ENCODE measurements at regions not wholly inside any gene's neighbourhood (a gene's known extent, or its start where the extent isn't known, plus 50 kb on each side); places are given as distances from the start of the nearest gene placed in this dataset.

DNA sequence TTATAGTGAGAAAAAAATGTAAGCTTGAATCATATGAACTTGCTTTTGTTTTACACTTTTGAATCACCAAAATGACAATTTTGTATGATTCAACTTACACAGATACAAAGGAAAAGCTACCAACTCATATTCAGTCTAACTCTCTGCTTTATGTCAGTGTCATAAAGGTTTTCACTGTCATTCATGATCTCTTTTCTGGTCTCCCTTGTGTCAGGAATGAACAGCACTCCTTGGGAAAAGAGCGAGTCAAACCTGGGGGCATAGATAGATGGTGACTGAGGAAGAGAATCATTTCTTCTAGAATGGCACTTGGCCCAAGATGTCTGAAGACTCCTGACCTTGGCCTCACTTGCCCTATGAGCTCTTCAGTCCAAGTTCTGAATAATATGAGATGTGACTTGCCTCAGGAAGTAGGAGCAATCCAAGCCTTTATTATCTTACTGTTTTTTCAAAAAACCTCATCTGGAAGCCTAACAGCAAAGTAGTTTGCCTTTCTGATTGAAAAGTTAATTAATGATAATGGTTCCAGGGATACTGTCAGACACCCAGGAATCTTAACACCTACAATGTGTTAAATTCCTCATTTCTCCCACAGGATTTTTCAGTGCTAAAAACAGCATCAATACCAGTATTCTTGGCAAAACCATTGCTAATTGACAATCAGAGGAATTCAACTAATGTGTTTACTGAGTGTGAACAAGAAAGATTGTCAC, 270.0 kb upstream of the HSF2 start:
- FAIRE-seq = no peak
- no peak for DNase-seq (ENCODE audit: insufficient read length)
- TF ChIP-seq TAF1 (IDR thresholded peaks at IDR 0.05; ENCODE audit: borderline replicate concordance, low read depth, low read length) (no peak), POLR2AphosphoS5 (IDR thresholded peaks at IDR 0.05; ENCODE audit: low read depth, low read length) (no peak), POLR2A (IDR thresholded peaks at IDR 0.05; ENCODE audit: low read depth, low read length) (no peak)

DNA sequence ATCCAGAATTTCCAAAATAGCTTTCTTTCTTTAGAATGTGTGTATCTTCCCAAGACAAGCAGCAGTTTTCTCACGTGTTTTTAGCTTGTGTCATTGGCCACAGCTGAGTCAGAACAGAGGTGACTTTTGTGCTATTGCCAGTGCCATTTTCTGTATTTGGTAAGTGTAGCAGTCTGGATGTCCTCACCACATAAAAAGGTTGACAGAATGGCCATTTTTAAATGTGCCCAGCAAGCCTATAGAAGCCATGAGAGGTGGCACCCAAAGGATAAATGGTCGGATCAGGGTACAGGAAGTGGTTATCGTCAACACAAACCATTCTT, 269.5 kb upstream of the HSF2 start:
- TF ChIP-seq POLR2A (IDR thresholded peaks at IDR 0.05; ENCODE audit: low read depth, low read length) = no peak
- TF ChIP-seq POLR2AphosphoS5 (IDR thresholded peaks at IDR 0.05; ENCODE audit: low read depth, low read length) = no peak
- TF ChIP-seq TAF1 (IDR thresholded peaks at IDR 0.05; ENCODE audit: borderline replicate concordance, low read depth, low read length) = no peak
- FAIRE-seq (no peak), DNase-seq (ENCODE audit: insufficient read length) (no peak)

DNA sequence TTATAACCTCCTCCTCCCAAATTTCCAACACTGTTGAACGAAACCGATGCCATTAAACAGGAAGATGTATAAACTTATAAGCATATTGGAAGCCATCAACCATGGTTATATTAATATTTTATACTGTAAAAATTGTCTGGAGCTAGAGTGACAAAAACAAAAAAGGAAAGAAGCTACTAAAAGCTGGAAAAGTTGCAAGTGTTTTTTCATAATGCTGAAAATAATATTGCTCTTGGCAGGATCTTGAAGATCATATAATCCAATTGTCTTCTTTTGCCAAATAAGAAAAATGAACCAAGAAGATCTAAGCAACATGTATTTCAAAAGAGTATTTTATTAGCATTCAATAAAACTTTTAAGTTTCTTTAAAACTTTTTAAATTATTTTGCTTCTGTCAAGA, 268.9 kb upstream of the HSF2 start:
- TF ChIP-seq POLR2AphosphoS5 (IDR thresholded peaks at IDR 0.05; ENCODE audit: low read depth, low read length) (no peak), TAF1 (IDR thresholded peaks at IDR 0.05; ENCODE audit: borderline replicate concordance, low read depth, low read length) (no peak), POLR2A (IDR thresholded peaks at IDR 0.05; ENCODE audit: low read depth, low read length) (no peak)
- FAIRE-seq (no peak), DNase-seq (ENCODE audit: insufficient read length) (no peak)

DNA sequence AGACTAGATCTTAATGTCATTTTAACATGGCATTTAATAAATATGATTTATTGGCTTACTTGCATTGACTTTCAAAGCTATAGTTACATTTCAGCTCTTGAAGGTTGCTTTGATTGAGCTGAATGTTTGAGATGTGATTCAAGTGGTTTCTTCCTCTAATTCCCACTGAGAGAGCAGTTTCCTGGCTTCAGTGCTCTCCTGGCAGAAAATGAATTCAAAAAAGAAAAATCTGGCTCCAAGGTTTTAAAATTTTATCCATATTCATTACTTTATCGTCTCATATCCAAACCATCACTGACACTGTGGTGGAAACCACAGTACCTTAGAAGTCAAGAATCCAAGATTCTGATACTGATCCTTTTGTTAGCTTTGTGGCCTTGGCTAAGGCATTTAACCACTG, 263.1 kb upstream of the HSF2 start:
- DNase-seq (ENCODE audit: insufficient read length) (no peak), FAIRE-seq (no peak)
- no peak for TF ChIP-seq POLR2A (IDR thresholded peaks at IDR 0.05; ENCODE audit: low read depth, low read length)
- no peak for TF ChIP-seq POLR2AphosphoS5 (IDR thresholded peaks at IDR 0.05; ENCODE audit: low read depth, low read length)
- TF ChIP-seq TAF1 (IDR thresholded peaks at IDR 0.05; ENCODE audit: borderline replicate concordance, low read depth, low read length) = no peak

DNA sequence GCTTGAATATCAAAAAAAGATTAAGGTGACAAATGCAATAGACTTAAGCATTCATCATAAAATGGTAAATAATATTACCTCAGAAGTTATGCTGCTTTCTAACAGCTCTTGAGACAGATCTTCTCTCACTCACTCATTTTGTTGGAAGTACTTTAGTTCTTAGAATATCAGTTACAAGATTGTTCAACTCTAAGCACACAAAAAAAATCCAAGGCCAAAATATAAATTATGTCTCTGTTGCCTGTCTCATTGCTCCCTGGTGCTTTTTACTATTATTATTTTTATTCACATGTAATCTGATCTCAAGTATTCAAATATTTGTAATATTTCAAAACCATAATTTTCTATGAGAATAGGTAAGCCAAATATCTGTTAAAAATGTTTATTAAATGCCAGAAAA, 259.4 kb upstream of the HSF2 start:
- DNase-seq (ENCODE audit: insufficient read length) (no peak), FAIRE-seq (no peak)
- no peak for TF ChIP-seq POLR2AphosphoS5 (IDR thresholded peaks at IDR 0.05; ENCODE audit: low read depth, low read length)
- TF ChIP-seq POLR2A (IDR thresholded peaks at IDR 0.05; ENCODE audit: low read depth, low read length) = no peak
- TF ChIP-seq TAF1 (IDR thresholded peaks at IDR 0.05; ENCODE audit: borderline replicate concordance, low read depth, low read length) = no peak

DNA sequence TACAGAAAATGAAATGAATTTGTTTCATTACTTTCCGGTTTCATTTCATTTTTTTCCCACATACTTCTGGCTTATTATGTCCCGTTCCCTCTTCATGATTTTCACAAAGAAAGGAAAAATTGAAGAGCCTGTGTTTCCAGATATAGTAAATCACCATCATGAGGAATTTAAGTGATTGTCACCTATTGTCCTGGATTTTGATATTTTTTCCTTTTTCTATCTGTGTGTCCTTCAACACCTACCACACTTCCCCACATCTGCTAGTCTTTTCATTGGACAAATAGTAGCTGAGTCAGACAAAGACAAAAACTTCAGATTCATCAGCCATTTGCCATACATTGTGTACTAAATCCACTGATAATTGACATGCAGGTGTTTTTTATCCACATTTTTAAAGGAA, 258.2 kb upstream of the HSF2 start:
- TF ChIP-seq TAF1 (IDR thresholded peaks at IDR 0.05; ENCODE audit: borderline replicate concordance, low read depth, low read length) = no peak
- TF ChIP-seq POLR2AphosphoS5 (IDR thresholded peaks at IDR 0.05; ENCODE audit: low read depth, low read length) = no peak
- TF ChIP-seq POLR2A (IDR thresholded peaks at IDR 0.05; ENCODE audit: low read depth, low read length) = no peak
- no peak for FAIRE-seq
- no peak for DNase-seq (ENCODE audit: insufficient read length)

DNA sequence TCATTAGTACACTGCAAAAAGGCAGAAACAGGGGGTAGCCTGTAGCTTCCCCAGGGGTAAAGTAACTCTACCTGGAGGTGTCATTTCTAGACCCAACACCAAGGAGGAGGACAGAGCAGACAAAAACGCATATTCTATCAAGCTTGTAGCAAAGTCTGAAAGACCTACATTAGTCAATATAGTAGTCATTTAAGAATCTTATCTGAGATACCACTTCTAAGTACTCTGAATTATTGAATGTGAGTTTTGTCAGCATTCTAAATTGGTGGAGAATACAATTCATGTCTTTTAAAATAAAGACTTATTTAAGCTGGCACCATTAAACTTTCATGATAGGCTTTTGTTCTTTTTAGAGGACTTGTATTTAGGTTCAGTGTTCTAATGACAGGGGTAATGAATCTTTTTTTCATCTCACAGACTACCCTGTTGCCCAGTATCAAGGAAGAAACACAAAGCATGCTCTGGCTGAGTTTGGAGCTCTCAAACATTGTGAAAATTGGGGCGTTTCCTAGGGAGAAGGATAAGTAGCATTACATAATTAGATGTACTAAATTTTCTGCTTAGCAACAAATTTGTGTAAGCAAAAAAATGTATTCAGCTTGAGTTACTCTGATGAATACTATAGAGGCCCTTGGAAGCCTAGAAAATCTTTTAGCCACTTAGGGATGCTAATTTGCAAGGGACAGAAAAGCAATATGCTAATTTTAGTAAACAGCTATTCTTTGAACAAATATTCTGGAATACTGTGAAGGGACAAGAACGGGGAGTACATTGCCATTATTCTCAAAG, 255.4 kb upstream of the HSF2 start:
- no peak for FAIRE-seq
- DNase-seq (ENCODE audit: insufficient read length) = no peak
- TF ChIP-seq POLR2AphosphoS5 (IDR thresholded peaks at IDR 0.05; ENCODE audit: low read depth, low read length) (no peak), TAF1 (IDR thresholded peaks at IDR 0.05; ENCODE audit: borderline replicate concordance, low read depth, low read length) (no peak), POLR2A (IDR thresholded peaks at IDR 0.05; ENCODE audit: low read depth, low read length) (no peak)

DNA sequence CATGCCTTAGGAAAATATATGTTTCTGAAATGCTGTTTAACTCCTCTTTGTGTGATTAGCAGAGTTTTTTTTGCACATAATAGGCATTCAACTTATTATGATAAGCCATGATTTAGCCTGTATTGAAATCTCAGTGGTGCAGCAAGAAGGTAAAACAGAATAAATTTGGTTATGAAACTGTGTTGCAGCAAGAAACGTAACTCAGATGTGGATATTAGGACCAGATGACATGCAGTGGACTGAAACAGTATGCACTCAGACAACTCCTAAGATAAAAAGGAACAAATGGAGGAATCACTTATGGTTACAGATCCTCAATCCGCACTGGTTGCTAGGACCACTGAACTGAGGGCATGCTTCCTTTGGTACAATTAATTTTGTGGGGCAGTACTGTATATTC, 254.2 kb upstream of the HSF2 start:
- DNase-seq (ENCODE audit: insufficient read length) (no peak), FAIRE-seq (no peak)
- TF ChIP-seq POLR2AphosphoS5 (IDR thresholded peaks at IDR 0.05; ENCODE audit: low read depth, low read length) = no peak
- TF ChIP-seq TAF1 (IDR thresholded peaks at IDR 0.05; ENCODE audit: borderline replicate concordance, low read depth, low read length) = no peak
- no peak for TF ChIP-seq POLR2A (IDR thresholded peaks at IDR 0.05; ENCODE audit: low read depth, low read length)

DNA sequence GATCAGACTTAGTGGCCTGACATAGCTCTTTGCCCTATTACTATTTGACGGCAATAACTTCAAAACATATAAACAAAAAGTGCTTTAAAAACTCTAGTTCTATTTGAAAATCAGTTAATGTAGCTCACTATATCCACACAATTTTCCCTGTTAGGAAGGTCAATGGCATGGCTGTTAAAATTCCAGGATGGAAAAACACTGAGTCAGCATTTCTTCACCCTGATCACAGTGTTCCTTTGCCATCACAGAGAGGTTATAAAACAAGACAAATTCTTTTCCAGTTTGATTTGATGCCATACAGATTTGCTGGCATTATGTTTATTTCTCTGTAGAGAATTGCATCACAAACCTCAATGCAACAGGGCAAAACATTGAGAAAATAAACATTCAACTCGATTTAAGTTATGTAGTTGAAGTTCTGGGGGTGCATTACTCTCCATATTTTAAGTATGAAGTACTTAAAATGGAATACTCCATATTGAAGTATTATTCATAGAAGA, 253.7 kb upstream of the HSF2 start:
- no peak for DNase-seq (ENCODE audit: insufficient read length)
- TF ChIP-seq TAF1 (IDR thresholded peaks at IDR 0.05; ENCODE audit: borderline replicate concordance, low read depth, low read length) = no peak
- TF ChIP-seq POLR2AphosphoS5 (IDR thresholded peaks at IDR 0.05; ENCODE audit: low read depth, low read length) = no peak
- TF ChIP-seq POLR2A (IDR thresholded peaks at IDR 0.05; ENCODE audit: low read depth, low read length) = no peak
- FAIRE-seq = no peak

DNA sequence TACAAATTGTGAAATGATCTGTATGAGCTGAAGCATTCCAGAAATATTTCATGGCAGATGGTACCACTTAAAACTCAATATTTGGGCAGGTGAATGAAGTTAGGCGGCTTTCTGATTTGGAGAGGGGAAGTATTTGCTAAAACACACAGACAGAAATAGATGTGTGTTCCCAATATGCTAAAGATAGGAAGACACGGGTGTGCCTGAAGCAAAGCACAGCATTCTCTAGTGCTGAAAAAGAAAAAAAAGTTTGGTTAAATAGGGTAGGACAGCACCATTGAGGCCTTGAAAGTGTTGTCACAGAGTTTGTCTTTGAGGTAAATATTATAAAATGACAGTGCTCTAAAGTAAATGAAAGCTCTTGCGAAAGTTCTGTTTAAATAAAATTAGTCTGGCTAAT, 252.2 kb upstream of the HSF2 start:
- DNase-seq (ENCODE audit: insufficient read length) (no peak), FAIRE-seq (no peak)
- no peak for TF ChIP-seq POLR2AphosphoS5 (IDR thresholded peaks at IDR 0.05; ENCODE audit: low read depth, low read length)
- no peak for TF ChIP-seq POLR2A (IDR thresholded peaks at IDR 0.05; ENCODE audit: low read depth, low read length)
- TF ChIP-seq TAF1 (IDR thresholded peaks at IDR 0.05; ENCODE audit: borderline replicate concordance, low read depth, low read length) = no peak

DNA sequence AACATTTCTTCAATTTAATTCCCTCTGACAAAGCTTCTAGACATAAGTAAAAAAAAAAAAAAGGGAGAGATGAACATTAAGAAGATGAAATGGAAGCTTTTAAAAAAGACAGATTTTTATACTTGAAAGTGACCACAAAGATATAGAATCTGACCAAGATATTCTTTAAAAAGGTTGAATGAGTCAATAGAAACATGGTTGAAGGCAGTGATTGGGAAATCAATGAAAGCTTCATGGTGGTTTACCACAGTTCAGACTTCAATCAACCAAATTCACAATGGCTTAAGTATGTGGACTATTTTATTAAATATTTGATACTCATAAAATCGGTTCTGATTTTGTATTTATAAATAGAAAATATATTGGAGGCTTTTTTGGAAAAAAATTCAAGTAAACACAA, 248.4 kb upstream of the HSF2 start:
- FAIRE-seq (no peak), DNase-seq (ENCODE audit: insufficient read length) (no peak)
- TF ChIP-seq POLR2A (IDR thresholded peaks at IDR 0.05; ENCODE audit: low read depth, low read length) (no peak), POLR2AphosphoS5 (IDR thresholded peaks at IDR 0.05; ENCODE audit: low read depth, low read length) (no peak)

DNA sequence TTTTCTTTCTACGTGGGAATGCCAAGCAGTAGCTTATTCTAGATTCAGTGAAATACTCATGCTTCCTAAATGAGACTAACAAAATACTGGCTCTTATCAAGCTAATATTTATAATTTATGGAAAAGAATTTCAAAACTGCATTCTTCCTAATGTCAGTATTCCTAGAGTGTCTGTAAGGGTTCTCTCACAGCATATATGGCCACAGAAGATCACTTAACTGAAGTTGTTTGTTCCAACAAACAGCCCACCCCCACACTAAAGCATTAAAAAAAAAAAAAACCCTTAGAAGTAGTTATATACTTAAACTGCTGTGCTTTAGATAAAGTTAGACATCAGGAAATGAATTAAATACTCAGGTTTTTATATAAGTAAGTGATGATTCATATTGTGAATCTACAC, 247.7 kb upstream of the HSF2 start:
- DNase-seq (ENCODE audit: insufficient read length) = no peak
- no peak for FAIRE-seq
- no peak for TF ChIP-seq POLR2AphosphoS5 (IDR thresholded peaks at IDR 0.05; ENCODE audit: low read depth, low read length)
- TF ChIP-seq TAF1 (IDR thresholded peaks at IDR 0.05; ENCODE audit: borderline replicate concordance, low read depth, low read length) = no peak
- no peak for TF ChIP-seq POLR2A (IDR thresholded peaks at IDR 0.05; ENCODE audit: low read depth, low read length)
